Small intestine (tissue), 7 donors: ENCODE measurements at regions not wholly inside any gene's neighbourhood (a gene's known extent, or its start where the extent isn't known, plus 50 kb on each side); places are given as distances from the start of the nearest gene placed in this dataset.

Experiments used
- DNase-seq, 2 donors: peaks; one replicate each; pipeline versions ENCODE4 v3.0.0 to v3.0.0-alpha.2; 2013
- FAIRE-seq: peaks from 2 replicates; lab custom pipeline; 2012; peaks lifted over from hg19 to GRCh38; lab: Jason Lieb, UNC
- H3K27ac ChIP-seq, 3 donors: one replicate each; pipeline ENCODE4 v1.5.1; 2013; ENCODE audit warnings: low read length in 2 of 3, mild to moderate bottlenecking in 2 of 3, control low read depth in 1 of 3, inconsistent platforms in 1 of 3, low read depth in 1 of 3, moderate library complexity in 1 of 3
- H3K27me3 ChIP-seq, 3 donors: one replicate each; pipeline ENCODE4 v1.6.1; 2013; ENCODE audit warnings: low read length in 3 of 3, inconsistent platforms in 1 of 3; ENCODE audit not compliant: control insufficient read depth in 3 of 3, insufficient read depth in 3 of 3
- H3K36me3 ChIP-seq, 3 donors: one replicate each; pipeline ENCODE4 v1.6.1; 2013; ENCODE audit warnings: low read length in 3 of 3, inconsistent platforms in 1 of 3, low read depth in 1 of 3, mild to moderate bottlenecking in 1 of 3, moderate library complexity in 1 of 3; ENCODE audit not compliant: control insufficient read depth in 3 of 3, insufficient read depth in 2 of 3
- H3K4me1 ChIP-seq, 3 donors: one replicate each; pipeline ENCODE4 v1.6.1; 2013; ENCODE audit warnings: low read length in 2 of 3, inconsistent platforms in 1 of 3, low read depth in 1 of 3, mild to moderate bottlenecking in 1 of 3, moderate library complexity in 1 of 3; ENCODE audit not compliant: control insufficient read depth in 3 of 3, insufficient read depth in 2 of 3
- H3K4me3 ChIP-seq, 3 donors: one replicate each; pipeline ENCODE4 v1.5.1; 2013; ENCODE audit warnings: low read length in 3 of 3, control low read depth in 1 of 3, inconsistent platforms in 1 of 3, low read depth in 1 of 3, mild to moderate bottlenecking in 1 of 3, moderate library complexity in 1 of 3
- H3K9me3 ChIP-seq, 2 donors: one replicate each; pipeline ENCODE4 v1.6.1; 2013; ENCODE audit warnings: low read depth in 1 of 2, low read length in 1 of 2; ENCODE audit not compliant: control insufficient read depth in 2 of 2, insufficient read depth in 1 of 2
- WGBS, 3 donors: extraction: QIAGEN DNeasy Blood & Tissue Kit; methylation state at CpG; one replicate each; pipeline ENCODE4 v1.1.7; 2013; 5-methylcytosine and 5-hydroxymethylcytosine counted together
- donor health status: healthy with polysubstance abuse.
- donor health status: control.
- donor health status: control.
- donor health status: Bipolar disorder and iron deficiency.
- donor health status: healthy.

- no peak overlapping the region for H3K27ac ChIP-seq
- DNase-seq: no peak
- H3K27me3 ChIP-seq: peaks cover 0 to 2% (median 0%) of the 10 kb centered on the region in 3 donors
- no peak overlapping the region for H3K4me3 ChIP-seq
- no peaks in the 10 kb centered on the region for H3K36me3 ChIP-seq
- 72 to 86% (median 82%) methylated on average over 7 of the region's 7 CpGs for WGBS, 3 donors
- no peaks in the 10 kb centered on the region for H3K9me3 ChIP-seq
- FAIRE-seq: no peak
- H3K4me1 ChIP-seq: no peaks in the 10 kb centered on the region
Measured at GRCh38 chr18:2394684-2395083, 176.6 kb downstream of the METTL4 start.

GRCh38 chr18:2395427-2396161 is 175.7 kb downstream of the METTL4 start:
- no peak for FAIRE-seq

GRCh38 chr18:2396162-2396505 is 175.2 kb downstream of the METTL4 start:
- Histone ChIP-seq H3K36me3 (no peaks in the 10 kb centered on the region), H3K4me1 (no peaks in the 10 kb centered on the region), H3K27me3 (peaks cover 0 to 2% (median 0%) of the 10 kb centered on the region in 3 donors), H3K4me3 (no peak overlapping the region), H3K9me3 (no peaks in the 10 kb centered on the region), H3K27ac (no peak overlapping the region)
- no peak for DNase-seq
- FAIRE-seq: no peak
- WGBS, 3 donors: 83 to 86% (median 83%) methylated on average over 2 of the region's 2 CpGs

More at GRCh38 chr18:2395427-2396161, 175.7 kb downstream of the METTL4 start:
- no peak for DNase-seq
- WGBS, 3 donors: 43 to 63% (median 48%) methylated on average over 3 of the region's 3 CpGs
- Histone ChIP-seq H3K4me3 (no peak overlapping the region), H3K27ac (no peak overlapping the region), H3K36me3 (no peaks in the 10 kb centered on the region), H3K4me1 (no peaks in the 10 kb centered on the region), H3K9me3 (no peaks in the 10 kb centered on the region), H3K27me3 (peaks cover 0 to 2% (median 0%) of the 10 kb centered on the region in 3 donors)

GRCh38 chr18:2400701-2401196 is 170.6 kb downstream of the METTL4 start:
- Histone ChIP-seq H3K4me1 (no peaks in the 10 kb centered on the region), H3K36me3 (no peaks in the 10 kb centered on the region), H3K9me3 (no peaks in the 10 kb centered on the region), H3K27me3 (no peaks in the 10 kb centered on the region), H3K4me3 (no peak overlapping the region), H3K27ac (no peak overlapping the region)
- 48 to 58% (median 57%) methylated on average over 2 of the region's 2 CpGs for WGBS, 3 donors
- DNase-seq: no peak
- FAIRE-seq: no peak

GRCh38 chr18:2402084-2402483 is 169.2 kb downstream of the METTL4 start:
- no peak overlapping the region for H3K4me3 ChIP-seq
- WGBS, 3 donors: 82 to 90% (median 89%) methylated on average over 1 of the region's 1 CpG
- no peaks in the 10 kb centered on the region for H3K4me1 ChIP-seq
- H3K27ac ChIP-seq: no peak overlapping the region
- no peaks in the 10 kb centered on the region for H3K9me3 ChIP-seq
- no peaks in the 10 kb centered on the region for H3K27me3 ChIP-seq
- no peak for DNase-seq
- FAIRE-seq: no peak
- H3K36me3 ChIP-seq: no peaks in the 10 kb centered on the region

- 59 to 76% (median 68%) methylated on average over 2 of the region's 2 CpGs for WGBS, 3 donors
- DNase-seq (no peak), FAIRE-seq (no peak)
- Histone ChIP-seq H3K4me3 (no peak overlapping the region), H3K27ac (no peak overlapping the region), H3K36me3 (no peaks in the 10 kb centered on the region), H3K9me3 (no peaks in the 10 kb centered on the region), H3K27me3 (no peaks in the 10 kb centered on the region), H3K4me1 (no peaks in the 10 kb centered on the region)
Measured at GRCh38 chr18:2406544-2406943, 164.8 kb downstream of the METTL4 start.

GRCh38 chr18:2407961-2408360 is 163.3 kb downstream of the METTL4 start:
- H3K4me3 ChIP-seq: no peak overlapping the region
- H3K27me3 ChIP-seq: no peaks in the 10 kb centered on the region
- FAIRE-seq (no peak), DNase-seq (no peak)
- H3K27ac ChIP-seq: no peak overlapping the region
- no peaks in the 10 kb centered on the region for H3K4me1 ChIP-seq
- 63 to 71% (median 64%) methylated on average over 1 of the region's 1 CpG for WGBS, 3 donors
- no peaks in the 10 kb centered on the region for H3K36me3 ChIP-seq
- no peaks in the 10 kb centered on the region for H3K9me3 ChIP-seq

- Histone ChIP-seq H3K9me3 (no peaks in the 10 kb centered on the region), H3K27me3 (no peaks in the 10 kb centered on the region), H3K4me1 (no peaks in the 10 kb centered on the region), H3K36me3 (no peaks in the 10 kb centered on the region), H3K27ac (no peak overlapping the region), H3K4me3 (no peak overlapping the region)
- DNase-seq (no peak), FAIRE-seq (no peak)
- WGBS, 3 donors: 57 to 70% (median 66%) methylated on average over 5 of the region's 5 CpGs
Measured at GRCh38 chr18:2409906-2410305, 161.4 kb downstream of the METTL4 start.

- no peaks in the 10 kb centered on the region for H3K4me1 ChIP-seq
- FAIRE-seq (no peak), DNase-seq (peak in 1 of 2 donors; percentile 23)
- no peaks in the 10 kb centered on the region for H3K27me3 ChIP-seq
- H3K27ac ChIP-seq: no peak overlapping the region
- no peaks in the 10 kb centered on the region for H3K9me3 ChIP-seq
- 47 to 73% (median 60%) methylated on average over 1 of the region's 1 CpG for WGBS, 3 donors
- no peaks in the 10 kb centered on the region for H3K36me3 ChIP-seq
- H3K4me3 ChIP-seq: no peak overlapping the region
Measured at GRCh38 chr18:2410688-2411087, 160.6 kb downstream of the METTL4 start.
